HG02973 (cell line): ENCODE measurements at regions not wholly inside any gene's neighbourhood (a gene's known extent, or its start where the extent isn't known, plus 50 kb on each side); places are given as distances from the start of the nearest gene placed in this dataset.

ENCODE experiments used
- ATAC-seq: cut with Tn5 transposase; IDR thresholded peaks from one replicate; pipeline ENCODE4 v1.9.1; 2021; ENCODE audit warnings: moderate library complexity; ENCODE audit not compliant: unreplicated experiment

- no peak for ATAC-seq
These were observed 233.1 kb downstream of the NR4A2 start for GRCh38 chr2:156099382-156099781.

- ATAC-seq, result no peak
These were observed 234.0 kb downstream of the NR4A2 start for GRCh38 chr2:156098506-156098905.

- ATAC-seq, result no peak
These were observed 243.9 kb downstream of the NR4A2 start for GRCh38 chr2:156088587-156088986.

- ATAC-seq, result no peak
These were observed 244.6 kb downstream of the NR4A2 start for GRCh38 chr2:156087875-156088274.

GRCh38 chr2:156083763-156084493, 248.6 kb downstream of the NR4A2 start:
- no peak for ATAC-seq

GRCh38 chr2:156079845-156080244, 252.7 kb downstream of the NR4A2 start:
- ATAC-seq, result no peak

GRCh38 chr2:156077041-156077742, 255.3 kb downstream of the NR4A2 start:
- no peak for ATAC-seq

GRCh38 chr2:156065912-156066311, 266.6 kb downstream of the NR4A2 start:
- no peak for ATAC-seq

- ATAC-seq, result no peak
These were observed 268.0 kb downstream of the NR4A2 start for GRCh38 chr2:156064540-156064939.

- ATAC-seq, result no peak
These were observed 274.9 kb downstream of the NR4A2 start for GRCh38 chr2:156057647-156058046.

- ATAC-seq, result no peak
These were observed 277.5 kb downstream of the NR4A2 start for GRCh38 chr2:156054983-156055382.

- no peak for ATAC-seq
These were observed 285.6 kb downstream of the NR4A2 start for GRCh38 chr2:156046900-156047299.

- ATAC-seq, result no peak
These were observed 289.6 kb downstream of the NR4A2 start for GRCh38 chr2:156042895-156043294.

GRCh38 chr2:156038021-156038420, 294.5 kb downstream of the NR4A2 start:
- no peak for ATAC-seq

GRCh38 chr2:156037482-156037881, 295.0 kb downstream of the NR4A2 start:
- no peak for ATAC-seq

GRCh38 chr2:156031121-156031520, 301.4 kb downstream of the NR4A2 start:
- ATAC-seq, result no peak

- no peak for ATAC-seq
These were observed 309.2 kb downstream of the NR4A2 start for GRCh38 chr2:156023229-156023869.

GRCh38 chr2:156021146-156022040, 311.1 kb downstream of the NR4A2 start:
- ATAC-seq, result no peak

GRCh38 chr2:156019341-156019740, 313.2 kb downstream of the NR4A2 start:
- ATAC-seq, result no peak

GRCh38 chr2:156017341-156017885, 315.1 kb downstream of the NR4A2 start:
- no peak for ATAC-seq

GRCh38 chr2:156009293-156009692, 323.2 kb downstream of the NR4A2 start:
- ATAC-seq, result no peak
